Sigmoid colon (tissue), 4 donors: ENCODE measurements at regions not wholly inside any gene's neighbourhood (a gene's known extent, or its start where the extent isn't known, plus 50 kb on each side); places are given as distances from the start of the nearest gene placed in this dataset.
"Not testable (repeated sequence)": the region's sequence is repeated elsewhere in the genome, so short reads cannot be mapped to it uniquely, and the experiment has no call there.

Source experiments
- POLR2A ChIP-seq, 2 donors: fragments of 450-650 bp; IDR thresholded peaks; one replicate each; pipeline ENCODE4 v1.6.1; 2016; ENCODE audit warnings: antibody characterized with exemption in 2 of 2, mild to moderate bottlenecking in 2 of 2, moderate library complexity in 2 of 2
- POLR2AphosphoS5 ChIP-seq, 4 donors: sonication (generic); formaldehyde crosslinking; IDR thresholded peaks; one replicate each; pipeline ENCODE4 v1.6.1; 2017; ENCODE audit warnings: antibody characterized with exemption in 4 of 4
- TF ChIP-seq, protein P1 (sequence below), 4 experiments: fragments of 450-650 bp in 3 of 4; fragments of 200-600 bp in 1 of 4; IDR thresholded peaks; one replicate each; pipeline ENCODE4 v1.5.1; 2016 to 2019; ENCODE audit warnings: antibody characterized with exemption in 4 of 4, mild to moderate bottlenecking in 3 of 4, moderate library complexity in 2 of 4

DNA sequence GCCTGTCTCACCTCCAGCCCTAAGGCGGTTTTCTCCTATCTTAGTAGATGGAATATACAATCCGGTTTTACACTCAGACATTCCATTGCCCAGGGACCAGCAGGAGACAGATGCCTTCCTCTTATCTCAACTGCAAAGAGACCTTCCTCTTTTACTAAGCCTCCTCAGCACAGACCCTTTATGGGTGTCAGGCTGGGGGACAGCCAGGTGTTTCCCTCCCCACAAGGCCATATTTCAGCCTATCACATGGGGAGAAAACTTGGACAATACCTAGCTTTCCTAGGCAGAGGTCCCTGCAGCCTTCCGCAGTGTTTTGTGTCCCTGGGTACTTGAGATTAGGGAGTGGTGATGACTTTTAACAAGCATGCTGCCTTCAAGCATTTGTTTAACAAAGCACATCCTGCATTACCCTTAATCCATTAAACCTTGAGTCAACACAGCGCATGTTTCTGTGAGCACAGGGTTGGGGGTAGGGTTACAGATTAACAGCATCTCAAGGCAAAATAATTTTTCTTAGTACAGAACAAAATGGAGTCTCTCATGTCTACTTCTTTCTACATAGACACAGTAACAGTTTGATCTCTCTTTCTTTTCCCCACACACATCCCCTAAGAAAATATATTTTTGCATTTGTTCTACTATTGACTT, 876.2 kb downstream of the ANKRD7 start:
- not testable (repeated sequence) for TF ChIP-seq POLR2A, POLR2AphosphoS5 (IDR thresholded peaks at IDR 0.05)
- TF ChIP-seq, protein P1, sequence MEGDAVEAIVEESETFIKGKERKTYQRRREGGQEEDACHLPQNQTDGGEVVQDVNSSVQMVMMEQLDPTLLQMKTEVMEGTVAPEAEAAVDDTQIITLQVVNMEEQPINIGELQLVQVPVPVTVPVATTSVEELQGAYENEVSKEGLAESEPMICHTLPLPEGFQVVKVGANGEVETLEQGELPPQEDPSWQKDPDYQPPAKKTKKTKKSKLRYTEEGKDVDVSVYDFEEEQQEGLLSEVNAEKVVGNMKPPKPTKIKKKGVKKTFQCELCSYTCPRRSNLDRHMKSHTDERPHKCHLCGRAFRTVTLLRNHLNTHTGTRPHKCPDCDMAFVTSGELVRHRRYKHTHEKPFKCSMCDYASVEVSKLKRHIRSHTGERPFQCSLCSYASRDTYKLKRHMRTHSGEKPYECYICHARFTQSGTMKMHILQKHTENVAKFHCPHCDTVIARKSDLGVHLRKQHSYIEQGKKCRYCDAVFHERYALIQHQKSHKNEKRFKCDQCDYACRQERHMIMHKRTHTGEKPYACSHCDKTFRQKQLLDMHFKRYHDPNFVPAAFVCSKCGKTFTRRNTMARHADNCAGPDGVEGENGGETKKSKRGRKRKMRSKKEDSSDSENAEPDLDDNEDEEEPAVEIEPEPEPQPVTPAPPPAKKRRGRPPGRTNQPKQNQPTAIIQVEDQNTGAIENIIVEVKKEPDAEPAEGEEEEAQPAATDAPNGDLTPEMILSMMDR (IDR thresholded peaks at IDR 0.05), result not testable (repeated sequence)
